Hippocampal formation (tissue), 2 donors: ENCODE measurements at regions not wholly inside any gene's neighbourhood (a gene's known extent, or its start where the extent isn't known, plus 50 kb on each side); places are given as distances from the start of the nearest gene placed in this dataset.

ENCODE experiments used
- DNase-seq, 2 donors: peaks; one replicate each; lab custom pipeline; 2025; lab: John Stamatoyannopoulos, UW

GRCh38 chr4:126678618-126679017, 954.1 kb upstream of the INTU start:
- no peak for DNase-seq

- no peak for DNase-seq
Observed at GRCh38 chr4:126679303-126679702, 953.5 kb upstream of the INTU start.

DNA sequence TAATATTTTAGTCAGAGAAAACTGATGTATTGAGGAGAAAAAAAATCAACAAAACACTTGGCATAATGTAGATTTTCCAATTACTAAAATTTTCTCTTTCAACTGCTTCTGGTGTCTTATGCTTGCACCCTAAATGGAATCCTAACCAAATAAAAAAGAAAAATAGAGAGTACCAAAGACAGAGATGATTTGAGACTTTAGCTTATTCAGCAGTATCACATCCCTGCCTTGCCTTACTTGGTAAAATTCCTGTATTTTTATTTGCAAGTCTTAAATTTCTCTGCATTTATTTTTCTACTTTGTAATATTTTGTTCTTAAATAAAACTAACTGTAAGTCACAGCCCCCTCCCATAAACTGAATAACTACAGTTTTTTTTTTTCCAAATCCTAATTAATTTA, 950.5 kb upstream of the INTU start:
- DNase-seq: no peak

DNA sequence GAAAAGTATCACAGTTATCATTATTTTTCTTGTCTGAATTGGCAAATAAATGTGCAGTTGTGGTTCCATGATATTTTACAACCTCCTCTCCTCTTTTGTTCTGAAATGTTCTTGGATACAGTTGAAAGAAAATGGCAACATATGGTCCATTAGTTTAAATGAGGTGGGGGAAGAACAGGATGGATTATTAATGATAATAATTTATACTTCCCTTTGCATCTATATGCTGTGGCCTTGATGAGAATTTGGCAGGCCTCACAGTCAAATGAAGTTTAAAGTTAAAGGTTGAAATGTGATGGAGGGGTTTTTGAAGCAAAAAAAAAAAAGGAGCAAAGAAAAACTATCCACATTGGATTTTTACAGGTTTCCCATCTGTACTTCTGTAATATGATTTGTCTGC, 946.3 kb upstream of the INTU start:
- DNase-seq: no peak

- no peak for DNase-seq
Observed at GRCh38 chr4:126687655-126688358, 945.0 kb upstream of the INTU start.

DNA sequence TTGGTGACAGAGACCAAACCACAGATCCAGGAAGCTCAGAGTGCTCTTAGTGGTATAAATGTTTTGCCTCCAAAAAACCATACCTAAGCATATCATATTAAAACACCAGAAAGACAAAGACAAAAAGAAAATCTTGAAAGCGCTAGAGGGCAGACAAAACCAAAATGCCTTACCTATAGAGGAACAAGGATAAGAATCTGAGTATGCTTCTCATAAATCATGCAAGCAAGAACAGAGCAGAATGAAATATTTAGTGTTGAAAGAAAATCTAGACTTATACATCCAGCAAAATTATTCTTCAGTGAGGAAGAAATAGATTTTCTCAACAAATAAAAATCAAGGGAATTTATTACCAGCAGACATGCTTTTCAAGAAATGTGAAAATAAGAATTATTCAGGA, 941.0 kb upstream of the INTU start:
- no peak for DNase-seq

- DNase-seq: no peak
Observed at GRCh38 chr4:126697748-126698147, 935.0 kb upstream of the INTU start.

GRCh38 chr4:126698224-126698623, 934.5 kb upstream of the INTU start:
- no peak for DNase-seq

DNA sequence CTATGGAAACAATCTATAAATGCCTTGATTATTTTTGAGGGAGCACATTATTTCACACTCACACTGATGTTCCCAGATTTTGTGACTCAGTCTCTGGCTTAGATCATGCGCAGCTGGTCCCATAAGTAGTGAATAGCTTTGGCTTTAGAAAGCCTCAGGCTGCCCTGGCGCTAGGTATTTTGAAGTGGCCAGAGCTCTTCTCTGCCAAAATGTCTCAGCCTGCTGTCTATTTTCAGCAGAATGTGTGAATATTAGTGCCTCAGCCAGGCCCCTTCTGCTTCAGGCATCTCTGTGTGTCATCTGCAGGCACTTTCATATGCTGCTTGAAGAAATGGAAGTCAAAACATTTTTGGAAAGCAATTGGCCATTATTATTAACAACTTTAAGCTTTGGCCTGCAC, 931.0 kb upstream of the INTU start:
- no peak for DNase-seq

DNA sequence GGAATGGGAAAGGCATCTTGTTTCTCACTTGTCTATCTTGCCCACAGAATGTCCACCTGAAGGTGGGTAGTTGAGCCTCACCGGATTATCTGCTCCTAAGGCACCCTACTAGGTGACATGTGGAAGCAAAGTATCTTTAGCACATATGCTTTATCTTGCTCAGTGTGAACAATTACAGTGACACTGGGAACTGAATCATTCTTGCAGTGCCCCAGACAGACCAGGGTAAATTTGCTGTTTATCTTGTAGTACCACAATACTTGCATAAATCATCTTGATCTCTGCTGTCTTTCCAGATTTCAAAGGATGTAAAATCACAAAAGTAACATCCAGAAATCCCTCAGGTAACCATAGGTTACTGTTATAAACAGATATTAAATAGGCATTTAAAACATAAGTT, 930.0 kb upstream of the INTU start:
- DNase-seq: no peak

DNA sequence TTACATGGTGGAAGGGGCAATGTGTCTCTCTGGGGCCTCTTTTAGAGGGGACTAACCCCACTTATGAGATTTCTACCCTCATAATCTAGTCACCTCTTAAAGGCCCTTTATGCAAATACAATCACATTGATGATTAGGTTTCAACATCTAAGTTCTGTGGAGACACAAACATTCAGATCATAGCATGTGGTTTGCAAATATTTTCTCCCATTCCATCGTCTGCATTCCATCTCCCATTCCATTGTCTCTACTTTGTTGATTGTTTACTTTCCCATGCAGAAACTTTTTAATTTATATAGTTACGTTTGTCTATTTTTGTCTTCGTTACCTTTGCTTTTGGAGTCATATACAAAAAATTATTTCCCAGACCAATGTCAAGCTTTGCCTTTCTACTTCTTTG, 927.5 kb upstream of the INTU start:
- DNase-seq: no peak

DNA sequence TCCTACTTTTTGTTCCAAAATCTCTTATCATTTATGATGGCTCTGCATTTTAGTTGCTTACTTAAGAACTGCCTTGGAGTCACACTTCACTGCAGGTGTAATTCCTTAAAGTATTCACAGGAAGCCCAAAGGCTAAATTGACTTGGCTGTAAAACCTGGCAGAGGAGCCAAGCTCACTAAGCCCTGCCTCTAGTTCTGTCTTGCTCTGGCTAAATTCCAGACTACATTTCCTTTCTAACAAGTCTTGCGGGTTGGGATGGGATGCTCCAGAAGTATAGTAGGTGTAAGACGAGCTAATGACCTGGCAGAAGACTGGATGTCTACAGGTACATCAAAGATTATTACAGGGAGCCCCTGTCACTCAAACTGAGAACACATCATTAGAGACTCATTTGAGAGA, 924.0 kb upstream of the INTU start:
- no peak for DNase-seq

DNA sequence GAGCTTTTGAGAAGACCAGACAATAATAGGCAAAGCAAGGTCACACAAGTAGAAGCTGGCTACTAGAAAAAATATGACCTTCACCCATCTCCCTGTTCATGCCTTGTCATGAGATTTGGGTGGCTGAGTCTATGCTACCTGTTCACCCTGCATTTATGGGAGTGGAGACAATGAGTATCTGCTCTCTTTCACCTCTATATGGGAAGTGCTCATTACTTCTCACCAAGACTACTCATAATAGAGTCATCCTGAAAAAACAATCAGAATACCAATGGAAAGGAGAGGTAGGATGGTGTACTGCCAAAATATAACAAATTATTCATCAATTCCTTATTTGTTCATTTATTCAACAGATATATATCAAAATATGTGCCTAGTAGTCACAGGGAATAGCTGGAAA, 921.8 kb upstream of the INTU start:
- DNase-seq: no peak

- no peak for DNase-seq
Observed at GRCh38 chr4:126715067-126715466, 917.7 kb upstream of the INTU start.

GRCh38 chr4:126715681-126716080, 917.1 kb upstream of the INTU start:
- no peak for DNase-seq

- no peak for DNase-seq
Observed at GRCh38 chr4:126718136-126718535, 914.6 kb upstream of the INTU start.

DNA sequence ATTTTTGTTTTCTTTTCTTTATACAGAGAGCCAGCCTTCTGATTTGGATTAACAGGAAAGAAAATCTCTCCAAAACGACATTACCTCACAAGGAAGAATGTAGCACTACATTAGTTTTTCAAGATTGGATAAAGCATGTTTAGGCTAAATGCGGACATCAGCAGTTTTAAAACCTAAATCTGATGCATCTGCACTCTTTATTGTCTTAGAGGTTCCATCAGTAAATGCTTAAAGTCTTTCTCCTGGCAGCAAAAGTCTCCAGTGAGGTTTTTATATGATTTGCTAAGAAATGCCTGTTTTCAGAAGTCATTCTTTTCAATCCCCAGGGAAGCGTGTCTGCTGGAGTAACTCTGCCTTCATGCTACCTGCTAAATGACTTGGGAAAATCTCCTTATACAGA, 912.9 kb upstream of the INTU start:
- DNase-seq: no peak

GRCh38 chr4:126725906-126726305, 906.9 kb upstream of the INTU start:
- no peak for DNase-seq

GRCh38 chr4:126727461-126727860, 905.3 kb upstream of the INTU start:
- no peak for DNase-seq

- DNase-seq: no peak
Observed at GRCh38 chr4:126731062-126731461, 901.7 kb upstream of the INTU start.

DNA sequence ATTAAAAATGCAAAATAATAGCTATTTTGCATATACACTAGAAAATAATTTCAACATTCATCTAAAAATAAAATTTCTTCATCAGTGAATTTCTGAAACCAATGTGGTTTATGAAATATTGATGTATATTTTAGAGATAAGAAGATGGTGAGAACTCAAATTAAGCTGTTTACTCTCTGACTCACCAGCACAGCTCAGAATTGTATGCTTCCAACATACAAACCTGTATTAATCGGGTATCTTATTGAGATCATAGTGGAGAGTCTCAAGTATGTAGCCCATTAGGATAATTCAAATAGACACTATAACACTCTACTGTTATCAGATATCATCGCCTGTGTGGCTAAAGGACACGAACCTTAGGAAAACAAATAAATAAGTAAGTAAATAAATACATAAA, 899.5 kb upstream of the INTU start:
- DNase-seq: no peak

- DNase-seq: no peak
Observed at GRCh38 chr4:126734465-126734864, 898.3 kb upstream of the INTU start.

GRCh38 chr4:126735294-126736132, 897.2 kb upstream of the INTU start:
- DNase-seq: no peak

- DNase-seq: no peak
Observed at GRCh38 chr4:126736133-126736518, 896.6 kb upstream of the INTU start.
